Activated CD8-positive, alpha-beta T cell treated with anti-CD3 and anti-CD28 coated beads for 36 hours (primary cell): ENCODE measurements at regions not wholly inside any gene's neighbourhood (a gene's known extent, or its start where the extent isn't known, plus 50 kb on each side); places are given as distances from the start of the nearest gene placed in this dataset.

ENCODE experiments used
- ATAC-seq: fragments of 200-7000 bp; cut with Tn5 transposase; one replicate; pipeline ENCODE4 v1.10.0; 2021; ENCODE audit warnings: mild to moderate bottlenecking, moderate library complexity
- CTCF ChIA-PET: fragments of 350-600 bp; sonication (Branson Sonifier 250); formaldehyde crosslinking; loops from one replicate; lab custom pipeline; 2021; ENCODE audit warnings: antibody characterized with exemption; lab: Charles Lee
- POLR2A ChIA-PET: fragments of 350-600 bp; sonication (Branson Sonifier 250); formaldehyde crosslinking; loops from one replicate; lab custom pipeline; 2021; ENCODE audit warnings: antibody characterized with exemption; lab: Charles Lee
- DNase-seq: peaks from one replicate; pipeline ENCODE4 v3.0.0-alpha.2; 2020
- H3K27ac Mint-ChIP-seq: one replicate; pipeline ENCODE4 v1.8.0; 2021; ENCODE audit warnings: mild to moderate bottlenecking, mixed read lengths
- H3K27me3 Mint-ChIP-seq: one replicate; pipeline ENCODE4 v1.8.0; 2021; ENCODE audit warnings: mixed read lengths
- H3K36me3 Mint-ChIP-seq: one replicate; pipeline ENCODE4 v1.8.0; 2021; ENCODE audit warnings: low read depth, mixed read lengths
- H3K4me1 Mint-ChIP-seq: one replicate; pipeline ENCODE4 v1.8.0; 2021; ENCODE audit warnings: low read depth, mixed read lengths
- H3K4me3 Mint-ChIP-seq: one replicate; pipeline ENCODE4 v1.8.0; 2021; ENCODE audit warnings: mild to moderate bottlenecking, moderate library complexity, mixed read lengths
- H3K9me3 Mint-ChIP-seq: one replicate; pipeline ENCODE4 v1.8.0; 2021; ENCODE audit warnings: mixed read lengths
- intact Hi-C: fragments of 100-400 bp; cut with micrococcal nuclease; formaldehyde crosslinking; loops from one replicate; pipeline ENCODE4 v1.10.0; 2022
- TF ChIP-seq, protein P1 (sequence below): fragments of 200-600 bp; IDR thresholded peaks from one replicate; pipeline ENCODE4 v1.8.0; 2022; ENCODE audit warnings: antibody characterized with exemption, mild to moderate bottlenecking

- TF ChIP-seq, protein P1, sequence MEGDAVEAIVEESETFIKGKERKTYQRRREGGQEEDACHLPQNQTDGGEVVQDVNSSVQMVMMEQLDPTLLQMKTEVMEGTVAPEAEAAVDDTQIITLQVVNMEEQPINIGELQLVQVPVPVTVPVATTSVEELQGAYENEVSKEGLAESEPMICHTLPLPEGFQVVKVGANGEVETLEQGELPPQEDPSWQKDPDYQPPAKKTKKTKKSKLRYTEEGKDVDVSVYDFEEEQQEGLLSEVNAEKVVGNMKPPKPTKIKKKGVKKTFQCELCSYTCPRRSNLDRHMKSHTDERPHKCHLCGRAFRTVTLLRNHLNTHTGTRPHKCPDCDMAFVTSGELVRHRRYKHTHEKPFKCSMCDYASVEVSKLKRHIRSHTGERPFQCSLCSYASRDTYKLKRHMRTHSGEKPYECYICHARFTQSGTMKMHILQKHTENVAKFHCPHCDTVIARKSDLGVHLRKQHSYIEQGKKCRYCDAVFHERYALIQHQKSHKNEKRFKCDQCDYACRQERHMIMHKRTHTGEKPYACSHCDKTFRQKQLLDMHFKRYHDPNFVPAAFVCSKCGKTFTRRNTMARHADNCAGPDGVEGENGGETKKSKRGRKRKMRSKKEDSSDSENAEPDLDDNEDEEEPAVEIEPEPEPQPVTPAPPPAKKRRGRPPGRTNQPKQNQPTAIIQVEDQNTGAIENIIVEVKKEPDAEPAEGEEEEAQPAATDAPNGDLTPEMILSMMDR = no peak
- POLR2A ChIA-PET = no interaction called here
- no peaks in the 10 kb centered on the region for H3K9me3 Mint-ChIP-seq
- intact Hi-C loops = no loop called here
- no peaks in the 10 kb centered on the region for H3K36me3 Mint-ChIP-seq
- peak; percentile 90 for ATAC-seq
- DNase-seq = peak; percentile 54
- H3K4me3 Mint-ChIP-seq = no peak overlapping the region
- CTCF ChIA-PET = interaction anchor here (1.3 to 1.4 kb wide), 2 partner anchors 9 to 14 kb away, joined by 4 to 5 read pairs; no protein-coding TSS in a partner anchor
- peaks cover 4% of the 10 kb centered on the region for H3K27me3 Mint-ChIP-seq
- H3K4me1 Mint-ChIP-seq = peaks cover 11% of the 10 kb centered on the region
- no peak overlapping the region for H3K27ac Mint-ChIP-seq
These were observed 139.9 kb upstream of the SLC4A4 start for GRCh38 chr4:71198958-71199357.

DNA sequence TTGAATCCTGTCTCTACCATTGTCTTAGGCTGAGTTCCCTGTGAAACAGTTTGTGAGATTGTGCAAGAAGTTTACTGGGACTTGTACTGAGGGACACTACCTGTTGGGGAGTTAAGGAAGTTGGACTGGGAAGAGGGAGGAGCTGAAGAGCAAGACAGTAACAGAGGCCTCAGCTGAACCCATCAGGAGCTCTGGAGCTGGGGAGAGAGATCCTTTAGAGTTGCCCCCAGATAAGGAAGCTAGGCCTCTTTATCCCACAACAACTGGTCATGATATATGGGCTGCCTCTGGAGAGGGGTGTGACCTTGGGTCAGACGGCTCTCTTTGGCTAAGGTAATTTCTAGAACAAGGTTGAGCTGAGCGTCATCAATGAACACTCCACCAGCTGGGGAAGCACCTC lies 137.8 kb upstream of the SLC4A4 start:
- Mint-ChIP-seq H3K36me3 (no peaks in the 10 kb centered on the region), H3K4me3 (no peak overlapping the region), H3K4me1 (peaks cover 11% of the 10 kb centered on the region), H3K27me3 (peaks cover 1% of the 10 kb centered on the region), H3K9me3 (no peaks in the 10 kb centered on the region), H3K27ac (no peak overlapping the region)
- DNase-seq (no peak), ATAC-seq (no peak)
- intact Hi-C loops = no loop called here
- ChIA-PET POLR2A (no interaction called here), CTCF (interaction anchor here (0.9 kb wide), 1 partner anchor 17 kb away, joined by 6 read pairs; no protein-coding TSS in a partner anchor)
- TF ChIP-seq, protein P1 = no peak

DNA sequence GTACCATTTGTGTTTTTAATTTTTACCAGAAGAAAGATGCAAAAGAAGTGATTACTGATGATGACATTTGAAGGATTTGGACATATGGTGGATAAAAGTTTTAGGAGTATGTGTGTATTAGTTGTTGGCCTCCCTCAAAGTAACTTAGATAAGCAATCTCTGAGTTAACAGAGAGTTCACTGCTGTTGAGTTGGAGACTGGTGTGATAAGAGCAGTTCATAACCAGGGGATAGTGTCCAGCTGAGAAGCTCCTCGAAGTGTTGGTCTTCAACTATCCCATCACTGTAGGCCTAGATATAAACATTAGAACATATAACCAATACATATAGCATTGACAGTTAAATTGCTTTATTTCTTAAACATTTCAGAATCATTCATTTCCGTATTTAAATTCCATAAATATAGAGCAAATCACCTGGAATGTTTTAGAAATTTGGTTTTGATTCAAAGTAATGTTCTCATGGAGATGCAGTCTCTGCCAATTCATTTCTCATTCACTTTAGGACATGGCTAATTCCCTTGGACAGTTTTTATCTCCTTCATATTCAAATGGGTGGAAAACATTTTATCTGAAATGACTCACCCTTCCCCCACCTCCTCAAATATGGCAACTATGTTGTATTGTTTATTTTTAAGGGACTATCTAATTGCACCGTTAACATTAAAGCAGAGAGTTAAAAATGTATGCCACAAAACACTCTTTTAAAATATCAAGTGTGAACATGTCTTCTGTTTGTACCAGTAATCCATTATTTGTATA lies 136.8 kb upstream of the SLC4A4 start:
- Mint-ChIP-seq H3K9me3 (no peaks in the 10 kb centered on the region), H3K4me3 (no peak overlapping the region), H3K27me3 (no peaks in the 10 kb centered on the region), H3K36me3 (no peaks in the 10 kb centered on the region), H3K4me1 (peaks cover 11% of the 10 kb centered on the region), H3K27ac (no peak overlapping the region)
- ChIA-PET POLR2A (no interaction called here), CTCF (interaction anchor here (0.8 to 1.4 kb wide), 2 partner anchors 15 to 17 kb away, joined by 3 to 6 read pairs; no protein-coding TSS in a partner anchor)
- DNase-seq = no peak
- ATAC-seq = no peak
- TF ChIP-seq, protein P1 = no peak
- intact Hi-C loops = no loop called here

DNA sequence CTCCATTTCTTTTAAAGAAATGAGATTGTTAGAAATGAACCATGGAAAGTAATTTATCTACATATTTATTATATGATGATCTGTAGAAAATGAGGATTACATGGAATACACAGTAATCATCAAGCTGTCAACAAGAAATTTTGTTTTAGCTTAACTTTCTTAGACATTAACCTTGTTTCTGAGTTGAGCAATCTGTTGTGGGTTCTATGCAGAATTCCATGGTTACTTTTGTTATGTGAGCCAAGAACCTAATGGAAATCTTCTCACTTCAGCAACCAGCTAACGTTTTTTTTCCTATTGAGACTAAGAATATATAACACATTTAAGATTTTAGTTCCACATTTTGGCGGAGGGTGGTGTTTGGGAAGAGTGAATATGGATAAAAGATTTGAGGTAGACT lies 136.1 kb upstream of the SLC4A4 start:
- TF ChIP-seq, protein P1 = no peak
- ChIA-PET CTCF (interaction anchor here (0.8 to 1.4 kb wide), 2 partner anchors 15 to 18 kb away, joined by 3 to 6 read pairs; no protein-coding TSS in a partner anchor), POLR2A (no interaction called here)
- no peak overlapping the region for H3K27ac Mint-ChIP-seq
- H3K4me1 Mint-ChIP-seq = peaks cover 11% of the 10 kb centered on the region
- DNase-seq = no peak
- H3K36me3 Mint-ChIP-seq = no peaks in the 10 kb centered on the region
- no peak overlapping the region for H3K4me3 Mint-ChIP-seq
- intact Hi-C loops = no loop called here
- ATAC-seq = no peak
- no peaks in the 10 kb centered on the region for H3K9me3 Mint-ChIP-seq
- H3K27me3 Mint-ChIP-seq = no peaks in the 10 kb centered on the region

GRCh38 chr4:71204056-71204455 lies 134.8 kb upstream of the SLC4A4 start:
- no peak overlapping the region for H3K27ac Mint-ChIP-seq
- H3K36me3 Mint-ChIP-seq = no peaks in the 10 kb centered on the region
- no peak for ATAC-seq
- peaks cover 3% of the 10 kb centered on the region for H3K4me1 Mint-ChIP-seq
- TF ChIP-seq, protein P1 = no peak
- no peaks in the 10 kb centered on the region for H3K9me3 Mint-ChIP-seq
- POLR2A ChIA-PET = no interaction called here
- no peak overlapping the region for H3K4me3 Mint-ChIP-seq
- no peaks in the 10 kb centered on the region for H3K27me3 Mint-ChIP-seq
- intact Hi-C loops = no loop called here
- CTCF ChIA-PET = interaction anchor here (1.4 kb wide), 1 partner anchor 17 kb away, joined by 3 read pairs; no protein-coding TSS in a partner anchor
- no peak for DNase-seq
